Fibroblast of lung (primary cell): ENCODE measurements at regions not wholly inside any gene's neighbourhood (a gene's known extent, or its start where the extent isn't known, plus 50 kb on each side); places are given as distances from the start of the nearest gene placed in this dataset.
"Not testable (repeated sequence)": the region's sequence is repeated elsewhere in the genome, so short reads cannot be mapped to it uniquely, and the experiment has no call there.

Source experiments
- DNase-seq, 2 donors: peaks; one replicate each; pipeline versions ENCODE4 v3.0.0 to v3.0.0-alpha.2; 2010; ENCODE audit warnings: low read depth in 2 of 2
- H2AFZ ChIP-seq: 2 replicates; pipeline ENCODE4 v1.5.1; 2012; ENCODE audit warnings: low read length, control low read depth, inconsistent platforms
- H3K27ac ChIP-seq: 2 replicates; pipeline ENCODE4 v1.5.1; 2011; ENCODE audit warnings: low read length, control low read depth; ENCODE audit not compliant: insufficient read depth
- H3K27me3 ChIP-seq: 2 replicates; pipeline ENCODE4 v1.5.1; 2011; ENCODE audit warnings: mild to moderate bottlenecking, low read length; ENCODE audit not compliant: control insufficient read depth, insufficient read depth
- H3K36me3 ChIP-seq: 2 replicates; pipeline ENCODE4 v1.5.1; 2011; ENCODE audit warnings: low read length; ENCODE audit not compliant: control insufficient read depth, insufficient read depth
- H3K4me1 ChIP-seq: 2 replicates; pipeline ENCODE4 v1.5.1; 2011; ENCODE audit warnings: low read length; ENCODE audit not compliant: control insufficient read depth, insufficient read depth; ENCODE audit errors: extremely low read depth
- H3K4me2 ChIP-seq: 2 replicates; pipeline ENCODE4 v1.5.1; 2011; ENCODE audit warnings: low read length, control low read depth; ENCODE audit not compliant: insufficient read depth; ENCODE audit errors: extremely low read depth
- H3K4me3 ChIP-seq, 4 experiments: fragments of 200-600 bp in 1 of 4; sonication (generic) in 1 of 4; replicated peaks in 1 of 4; 2 replicates each; pipeline ENCODE4 v1.5.1; 2011 to 2016; ENCODE audit warnings: low read length in 4 of 4, low read depth in 3 of 4, mild to moderate bottlenecking in 3 of 4, control low read depth in 2 of 4, inconsistent platforms in 1 of 4, mixed read lengths in 1 of 4; ENCODE audit not compliant: insufficient read depth in 1 of 4; ENCODE audit errors: control extremely low read depth in 1 of 4
- H3K79me2 ChIP-seq: 2 replicates; pipeline ENCODE4 v1.5.1; 2012; ENCODE audit warnings: mild to moderate bottlenecking, low read length, inconsistent platforms; ENCODE audit not compliant: control insufficient read depth, insufficient read depth
- H3K9ac ChIP-seq: 2 replicates; pipeline ENCODE4 v1.5.1; 2011; ENCODE audit warnings: mild to moderate bottlenecking, low read length, control low read depth; ENCODE audit not compliant: insufficient read depth
- H3K9me3 ChIP-seq: 2 replicates; pipeline ENCODE4 v1.5.1; 2012; ENCODE audit warnings: low read depth, low read length; ENCODE audit not compliant: control insufficient read depth, insufficient read depth
- H4K20me1 ChIP-seq: 2 replicates; pipeline ENCODE4 v1.5.1; 2011; ENCODE audit warnings: low read length; ENCODE audit not compliant: control insufficient read depth, insufficient read depth; ENCODE audit errors: extremely low read depth
- CTCF ChIP-seq, 2 donors: IDR thresholded peaks in 1 of 2; conservative IDR thresholded peaks in 1 of 2; 1 replicate in 1 of 2; 2 replicates in 1 of 2; pipeline ENCODE4 v1.5.1; 2011 to 2012; ENCODE audit warnings: low read length in 2 of 2, control low read depth in 1 of 2, inconsistent platforms in 1 of 2, low read depth in 1 of 2, mild to moderate bottlenecking in 1 of 2
- EZH2 ChIP-seq: IDR thresholded peaks from 2 replicates; pipeline ENCODE4 v1.5.1; 2012; ENCODE audit warnings: low read length, control low read depth, mild to moderate bottlenecking; ENCODE audit errors: missing control alignments

- Histone ChIP-seq H3K27me3 (no peaks in the 10 kb centered on the region), H3K4me1 (no peaks in the 10 kb centered on the region), H3K4me2 (no peak overlapping the region), H4K20me1 (no peaks in the 10 kb centered on the region), H3K9ac (no peak overlapping the region), H3K4me3 (no peak overlapping the region), H3K9me3 (no peaks in the 10 kb centered on the region), H2AFZ (no peak overlapping the region), H3K27ac (no peak overlapping the region), H3K36me3 (no peaks in the 10 kb centered on the region), H3K79me2 (no peaks in the 10 kb centered on the region)
- DNase-seq: no peak
- TF ChIP-seq EZH2: no peak
- no peak for TF ChIP-seq CTCF (conservative IDR thresholded peaks at IDR 0.05 in 1 of 2, IDR thresholded peaks at IDR 0.05 in 1 of 2; ENCODE audit: low read depth in 1 of 2, low read length in 2 of 2)
These were observed 191.3 kb upstream of the KCNJ3 start for GRCh38 chr2:154507186-154507585.

- H3K4me3 ChIP-seq: no peak overlapping the region
- H3K9me3 ChIP-seq: no peaks in the 10 kb centered on the region
- H3K4me1 ChIP-seq: no peaks in the 10 kb centered on the region
- DNase-seq: no peak
- H3K9ac ChIP-seq: no peak overlapping the region
- no peaks in the 10 kb centered on the region for H3K79me2 ChIP-seq
- no peak overlapping the region for H2AFZ ChIP-seq
- no peaks in the 10 kb centered on the region for H3K27me3 ChIP-seq
- H3K4me2 ChIP-seq: no peak overlapping the region
- no peaks in the 10 kb centered on the region for H3K36me3 ChIP-seq
- no peak overlapping the region for H3K27ac ChIP-seq
- TF ChIP-seq CTCF (conservative IDR thresholded peaks at IDR 0.05 in 1 of 2, IDR thresholded peaks at IDR 0.05 in 1 of 2; ENCODE audit: low read depth in 1 of 2, low read length in 2 of 2): no peak
- TF ChIP-seq EZH2: no peak
- no peaks in the 10 kb centered on the region for H4K20me1 ChIP-seq
These were observed 179.6 kb upstream of the KCNJ3 start for GRCh38 chr2:154518872-154519271.

- not testable (repeated sequence) for H2AFZ ChIP-seq, H3K36me3 ChIP-seq, H3K27ac ChIP-seq, H3K4me3 ChIP-seq, H3K9me3 ChIP-seq, H3K79me2 ChIP-seq, H3K4me1 ChIP-seq, H3K4me2 ChIP-seq, H3K27me3 ChIP-seq, DNase-seq, H3K9ac ChIP-seq, H4K20me1 ChIP-seq
These were observed 177.5 kb upstream of the KCNJ3 start for GRCh38 chr2:154520951-154521350.

- H2AFZ ChIP-seq: no peak overlapping the region
- H3K27ac ChIP-seq: no peak overlapping the region
- H3K9ac ChIP-seq: no peak overlapping the region
- H3K79me2 ChIP-seq: no peaks in the 10 kb centered on the region
- H3K4me3 ChIP-seq: no peak overlapping the region
- no peaks in the 10 kb centered on the region for H3K9me3 ChIP-seq
- H4K20me1 ChIP-seq: no peaks in the 10 kb centered on the region
- H3K4me2 ChIP-seq: no peak overlapping the region
- H3K36me3 ChIP-seq: no peaks in the 10 kb centered on the region
- no peak for DNase-seq
- no peaks in the 10 kb centered on the region for H3K27me3 ChIP-seq
- H3K4me1 ChIP-seq: no peaks in the 10 kb centered on the region
- TF ChIP-seq EZH2 (no peak), CTCF (conservative IDR thresholded peaks at IDR 0.05 in 1 of 2, IDR thresholded peaks at IDR 0.05 in 1 of 2; ENCODE audit: low read depth in 1 of 2, low read length in 2 of 2) (no peak)
These were observed 172.3 kb upstream of the KCNJ3 start for GRCh38 chr2:154526234-154526633.
